ENCODE measurements at regions not wholly inside any gene's neighbourhood (a gene's known extent, or its start where the extent isn't known, plus 50 kb on each side); places are given as distances from the start of the nearest gene placed in this dataset.

- TF ChIP-seq, protein P1, sequence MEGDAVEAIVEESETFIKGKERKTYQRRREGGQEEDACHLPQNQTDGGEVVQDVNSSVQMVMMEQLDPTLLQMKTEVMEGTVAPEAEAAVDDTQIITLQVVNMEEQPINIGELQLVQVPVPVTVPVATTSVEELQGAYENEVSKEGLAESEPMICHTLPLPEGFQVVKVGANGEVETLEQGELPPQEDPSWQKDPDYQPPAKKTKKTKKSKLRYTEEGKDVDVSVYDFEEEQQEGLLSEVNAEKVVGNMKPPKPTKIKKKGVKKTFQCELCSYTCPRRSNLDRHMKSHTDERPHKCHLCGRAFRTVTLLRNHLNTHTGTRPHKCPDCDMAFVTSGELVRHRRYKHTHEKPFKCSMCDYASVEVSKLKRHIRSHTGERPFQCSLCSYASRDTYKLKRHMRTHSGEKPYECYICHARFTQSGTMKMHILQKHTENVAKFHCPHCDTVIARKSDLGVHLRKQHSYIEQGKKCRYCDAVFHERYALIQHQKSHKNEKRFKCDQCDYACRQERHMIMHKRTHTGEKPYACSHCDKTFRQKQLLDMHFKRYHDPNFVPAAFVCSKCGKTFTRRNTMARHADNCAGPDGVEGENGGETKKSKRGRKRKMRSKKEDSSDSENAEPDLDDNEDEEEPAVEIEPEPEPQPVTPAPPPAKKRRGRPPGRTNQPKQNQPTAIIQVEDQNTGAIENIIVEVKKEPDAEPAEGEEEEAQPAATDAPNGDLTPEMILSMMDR (IDR thresholded peaks at IDR 0.05) = no peak
- TF ChIP-seq POLR2AphosphoS5 (IDR thresholded peaks at IDR 0.05) = no peak
These were observed 332.8 kb downstream of the GASK1B start for GRCh38 chr4:157840034-157840433.
